GM19035 (cell line): ENCODE measurements at regions not wholly inside any gene's neighbourhood (a gene's known extent, or its start where the extent isn't known, plus 50 kb on each side); places are given as distances from the start of the nearest gene placed in this dataset.

Experiments
- ATAC-seq: cut with Tn5 transposase; IDR thresholded peaks from one replicate; pipeline ENCODE4 v1.9.1; 2021; ENCODE audit not compliant: unreplicated experiment

DNA sequence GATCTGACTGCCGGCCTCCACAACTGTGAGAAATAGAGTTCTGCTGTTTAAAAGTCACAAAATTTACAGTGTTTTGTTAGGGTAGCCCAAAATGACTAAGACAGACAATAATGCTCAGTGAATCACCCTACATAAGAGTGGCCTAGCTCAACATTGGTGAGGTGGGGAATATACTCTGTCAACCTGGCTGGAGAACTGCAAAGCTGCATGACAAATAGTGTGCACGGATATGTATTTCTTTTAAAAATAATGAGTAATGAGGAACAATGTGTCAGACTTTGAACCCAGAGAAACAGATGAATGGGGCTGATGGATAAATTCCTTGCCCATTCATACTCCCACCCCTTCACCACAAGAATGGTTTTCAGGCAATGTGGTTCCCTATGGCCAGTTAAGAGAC is 372.4 kb downstream of the SUCLA2 start:
- ATAC-seq, result no peak

DNA sequence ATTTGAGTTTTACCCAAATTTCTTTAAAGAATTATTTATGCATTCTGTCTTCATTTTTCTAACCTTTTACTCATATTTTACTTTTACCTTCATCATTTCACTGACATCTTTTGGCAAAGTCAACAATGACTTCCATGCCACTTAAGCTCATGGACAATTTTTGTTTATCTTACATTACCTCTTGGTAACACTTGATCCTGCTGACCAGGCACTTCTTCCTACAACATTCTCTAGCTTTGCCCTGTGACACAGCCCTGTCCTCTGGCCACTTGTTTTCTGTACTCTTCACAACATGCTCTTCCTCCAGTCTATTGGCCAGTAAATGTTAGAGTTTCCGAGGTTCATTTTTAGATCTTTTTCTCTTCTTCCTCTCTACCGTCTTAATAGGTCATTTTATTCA is 377.2 kb downstream of the SUCLA2 start:
- no peak for ATAC-seq

- ATAC-seq, result no peak
These were observed 379.1 kb downstream of the SUCLA2 start for GRCh38 chr13:47621931-47622330.

- ATAC-seq, result no peak
These were observed 389.3 kb downstream of the SUCLA2 start for GRCh38 chr13:47611664-47612288.

DNA sequence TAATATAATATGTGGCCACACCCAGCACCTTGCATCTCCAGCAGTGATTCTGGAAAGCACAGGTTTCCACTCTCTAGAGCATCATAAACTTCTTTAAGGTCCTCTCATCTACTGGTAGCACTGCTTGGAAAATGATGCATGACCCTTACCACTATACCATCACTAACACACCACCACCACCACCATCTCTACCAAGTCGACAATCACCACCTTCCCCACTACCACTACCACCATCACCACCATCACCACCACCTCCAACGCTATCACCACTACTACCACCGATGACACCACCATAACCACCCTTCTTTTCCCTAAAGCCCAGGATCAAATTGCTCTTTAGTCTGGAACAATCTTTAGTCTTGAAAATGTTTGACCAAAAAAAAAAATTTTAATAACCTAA is 390.4 kb downstream of the SUCLA2 start:
- ATAC-seq, result no peak

- ATAC-seq, result no peak
These were observed 397.7 kb downstream of the SUCLA2 start for GRCh38 chr13:47603365-47603764.

- no peak for ATAC-seq
These were observed 402.6 kb downstream of the SUCLA2 start for GRCh38 chr13:47598340-47598911.

GRCh38 chr13:47594833-47595232 is 406.2 kb downstream of the SUCLA2 start:
- no peak for ATAC-seq

DNA sequence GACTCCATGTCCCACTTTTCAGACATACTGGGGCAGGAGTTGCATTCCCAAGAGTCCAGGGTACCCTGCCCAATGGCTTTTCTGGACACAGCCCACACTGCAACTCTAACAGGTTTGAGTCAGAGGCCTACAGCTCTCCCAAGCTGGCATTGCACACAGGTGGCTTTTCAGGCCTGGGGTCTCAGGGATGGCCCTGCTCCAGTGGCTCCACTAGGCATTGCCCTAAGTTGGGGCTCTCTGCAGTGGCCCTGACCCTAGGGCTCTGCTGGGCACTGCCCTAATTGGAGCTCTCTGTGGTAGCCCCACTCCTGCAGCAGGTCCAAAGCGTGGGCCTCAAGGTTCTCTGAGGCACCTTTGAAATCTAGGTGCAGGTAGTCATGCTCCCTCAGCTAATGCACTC is 408.8 kb downstream of the SUCLA2 start:
- ATAC-seq, result no peak

- no peak for ATAC-seq
These were observed 412.4 kb downstream of the SUCLA2 start for GRCh38 chr13:47588676-47589075.

DNA sequence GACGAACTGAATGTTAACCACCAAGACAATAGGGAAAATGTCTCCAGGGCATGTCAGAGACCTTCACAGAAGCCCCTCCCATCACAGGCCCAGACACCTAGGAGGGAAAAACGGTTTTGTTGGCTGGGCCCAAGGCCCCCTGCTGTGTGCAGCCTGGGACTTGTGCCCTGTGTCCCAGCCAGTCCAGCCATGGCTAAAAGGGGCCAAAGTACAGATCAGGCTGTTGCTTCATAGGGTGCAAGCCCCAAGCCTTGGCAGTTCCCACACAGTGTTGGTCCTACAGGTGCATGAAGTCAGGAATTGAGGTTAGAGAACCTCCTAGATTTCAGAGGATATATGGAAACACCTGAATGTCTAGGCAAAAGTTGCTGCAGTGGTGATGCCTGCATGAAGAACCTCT is 428.7 kb downstream of the SUCLA2 start:
- no peak for ATAC-seq

- no peak for ATAC-seq
These were observed 437.0 kb downstream of the SUCLA2 start for GRCh38 chr13:47564041-47564440.

- no peak for ATAC-seq
These were observed 444.4 kb downstream of the SUCLA2 start for GRCh38 chr13:47556703-47557102.

DNA sequence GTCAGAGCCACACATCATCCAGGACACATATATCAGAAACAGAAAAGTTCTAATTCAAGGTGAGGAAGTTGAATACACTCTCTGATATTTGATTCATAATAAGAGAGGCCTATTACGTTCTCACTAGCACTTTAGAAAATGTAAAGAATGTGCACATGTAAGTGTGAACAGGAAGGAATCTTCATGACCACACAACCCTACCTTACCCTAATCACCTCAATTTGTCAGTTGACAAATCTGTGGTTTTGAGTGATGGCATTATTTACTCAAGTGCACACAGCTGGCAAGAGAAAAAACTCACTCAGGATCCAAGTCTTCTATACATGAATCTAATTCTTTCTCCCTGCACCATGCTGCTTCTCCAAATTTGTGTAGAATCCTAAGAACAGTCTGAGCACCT is 445.8 kb downstream of the SUCLA2 start:
- ATAC-seq, result no peak

DNA sequence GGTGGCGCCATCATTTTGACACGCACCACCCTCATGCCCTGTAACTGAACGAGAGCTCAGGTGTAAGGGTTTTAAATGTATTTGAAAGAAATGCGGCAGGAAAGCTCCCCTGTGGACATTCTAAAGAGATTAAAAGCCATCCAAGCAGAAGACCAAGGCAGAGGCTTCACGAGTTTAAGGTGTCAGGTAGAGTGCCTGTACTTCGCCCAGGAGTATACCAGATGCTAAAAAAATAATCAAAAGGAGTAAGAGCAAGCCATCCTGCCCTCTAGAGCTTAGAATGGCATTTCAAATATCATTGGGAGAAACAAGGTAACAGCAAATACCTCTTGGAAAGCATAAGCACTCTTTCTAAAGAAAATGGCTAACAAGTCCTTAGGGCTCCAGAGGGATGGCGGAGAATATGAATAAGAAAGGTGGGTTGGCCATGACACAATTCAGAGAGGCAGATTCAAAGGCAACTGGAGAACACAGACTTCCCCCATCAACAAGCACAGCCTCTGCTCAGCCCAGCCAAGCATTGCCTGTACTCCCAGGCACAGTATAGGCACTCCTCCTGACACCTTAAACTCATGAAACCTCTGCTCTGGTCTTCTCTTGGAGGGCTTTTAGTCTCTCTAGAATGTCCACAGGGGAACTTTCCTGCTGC is 447.6 kb downstream of the SUCLA2 start:
- no peak for ATAC-seq

- no peak for ATAC-seq
These were observed 451.8 kb downstream of the SUCLA2 start for GRCh38 chr13:47549219-47549752.

GRCh38 chr13:47548294-47548840 is 452.7 kb downstream of the SUCLA2 start:
- no peak for ATAC-seq

DNA sequence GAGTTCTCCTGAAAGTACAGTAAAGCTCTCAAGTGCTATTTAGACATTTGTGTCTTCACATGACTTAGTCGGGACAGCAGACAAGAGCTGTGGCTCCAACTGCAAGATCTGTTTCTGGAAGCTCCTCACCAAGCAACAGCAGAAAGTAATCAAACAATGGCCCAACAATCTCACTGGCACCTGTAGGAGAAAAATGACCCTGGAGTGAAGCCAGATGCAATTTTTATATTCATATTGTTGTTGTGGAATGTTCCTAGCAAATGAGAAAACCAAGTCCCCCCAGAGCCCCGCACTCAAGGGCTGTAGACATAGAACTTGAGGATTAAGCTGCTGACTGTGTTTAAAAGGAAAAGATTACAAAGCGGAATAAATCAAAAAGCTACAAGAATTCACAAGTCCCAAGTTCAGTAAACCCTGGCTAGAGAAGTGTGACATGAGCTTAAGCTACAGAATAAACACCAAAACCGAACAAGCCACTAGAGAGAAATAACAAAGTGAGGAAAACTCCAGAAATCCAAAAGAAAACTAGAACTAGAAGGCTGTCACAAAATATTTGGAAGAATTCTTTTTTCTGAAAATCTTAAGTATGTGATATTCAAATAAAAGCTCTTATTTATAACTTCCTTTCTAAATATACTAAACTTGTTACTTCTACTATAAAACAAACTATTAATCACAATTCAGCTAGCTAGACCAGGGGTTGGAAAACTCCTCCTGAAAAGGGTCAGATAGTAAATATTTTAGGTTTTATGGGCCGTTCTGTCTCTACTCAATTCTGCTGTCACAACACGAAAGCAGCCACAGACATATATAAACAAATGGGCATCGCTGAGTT is 454.5 kb downstream of the SUCLA2 start:
- no peak for ATAC-seq

- no peak for ATAC-seq
These were observed 455.7 kb downstream of the SUCLA2 start for GRCh38 chr13:47545201-47546024.

GRCh38 chr13:47539317-47539716 is 461.8 kb downstream of the SUCLA2 start:
- no peak for ATAC-seq
